PC-3 (cell line): ENCODE measurements at regions not wholly inside any gene's neighbourhood (a gene's known extent, or its start where the extent isn't known, plus 50 kb on each side); places are given as distances from the start of the nearest gene placed in this dataset.

ENCODE experiments used
- CTCF ChIP-seq: fragments of 300-600 bp; sonication (generic); conservative IDR thresholded peaks from 2 replicates; pipeline ENCODE4 v1.5.1; 2017; ENCODE audit warnings: antibody characterized with exemption, low read depth, mild to moderate bottlenecking, low read length
- EZH2phosphoT487 ChIP-seq: fragments of 300-600 bp; sonication (generic); IDR thresholded peaks from 2 replicates; pipeline ENCODE4 v1.6.1; 2018; ENCODE audit warnings: mild to moderate bottlenecking, antibody characterized with exemption, low read length, borderline replicate concordance

DNA sequence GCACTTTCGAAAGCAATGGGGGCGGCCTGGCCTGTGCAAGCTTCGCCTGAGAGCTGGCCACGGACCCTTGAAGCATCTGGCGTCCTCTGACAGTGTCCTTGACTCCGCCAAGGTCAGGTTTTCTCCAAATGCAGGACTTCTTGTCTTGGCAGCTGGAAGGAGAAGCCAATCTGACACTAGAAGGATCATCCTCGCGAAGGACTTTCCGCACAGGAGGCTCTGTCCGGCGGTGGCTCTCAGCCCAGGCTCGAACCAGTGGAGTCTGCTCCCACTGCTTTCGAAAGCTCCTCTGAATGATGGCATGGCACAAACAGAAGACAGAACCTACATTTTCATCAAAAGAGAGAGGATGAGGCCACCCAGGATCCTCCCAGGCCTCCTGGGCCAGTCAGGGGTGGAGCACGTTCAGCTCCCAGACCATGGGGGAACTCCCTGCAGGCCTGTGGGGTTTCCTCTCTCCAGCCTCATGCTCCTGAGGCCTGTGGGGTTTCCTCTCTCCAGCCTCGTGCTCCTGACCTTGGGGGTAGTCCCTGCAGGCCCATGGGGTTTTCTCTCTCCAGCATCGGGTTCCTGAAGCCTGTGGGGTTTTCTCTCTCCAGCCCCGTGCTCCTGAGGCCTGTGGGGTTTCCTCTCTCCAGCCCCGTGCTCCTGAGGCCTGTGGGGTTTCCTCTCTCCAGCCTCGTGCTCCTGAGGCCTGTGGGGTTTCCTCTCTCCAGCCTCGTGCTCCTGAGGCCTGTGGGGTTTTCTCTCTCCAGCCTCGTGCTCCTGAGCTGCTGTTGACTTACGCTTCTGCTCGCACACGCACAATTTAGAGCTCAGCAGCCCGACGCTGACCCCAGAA, 396.5 kb upstream of the SALL3 start:
- TF ChIP-seq CTCF (no peak), EZH2phosphoT487 (no peak)
